Sigmoid colon (tissue), 6 donors: ENCODE measurements at regions not wholly inside any gene's neighbourhood (a gene's known extent, or its start where the extent isn't known, plus 50 kb on each side); places are given as distances from the start of the nearest gene placed in this dataset.

Experiments
- DNase-seq: peaks from one replicate; pipeline ENCODE4 v3.0.0-alpha.2; 2019
- H3K27ac ChIP-seq, 4 donors: fragments of 200-600 bp; sonication (generic); one replicate each; pipeline ENCODE4 v1.5.1; 2016 to 2019; ENCODE audit warnings: mild to moderate bottlenecking in 1 of 4
- H3K27me3 ChIP-seq, 3 donors: fragments of 200-600 bp; sonication (generic); one replicate each; pipeline ENCODE4 v1.5.1; 2019; ENCODE audit warnings: mild to moderate bottlenecking in 1 of 3
- H3K36me3 ChIP-seq, 4 donors: fragments of 200-600 bp; sonication (generic); one replicate each; pipeline ENCODE4 v1.5.1; 2016 to 2019
- H3K4me1 ChIP-seq, 4 donors: fragments of 200-600 bp; sonication (generic); one replicate each; pipeline ENCODE4 v1.5.1; 2017 to 2019
- H3K4me3 ChIP-seq, 4 donors: fragments of 200-600 bp; sonication (generic); one replicate each; pipeline ENCODE4 v1.5.1; 2017 to 2019; ENCODE audit warnings: mild to moderate bottlenecking in 2 of 4, moderate library complexity in 1 of 4
- H3K9me3 ChIP-seq, 4 donors: fragments of 200-600 bp in 3 of 4; sonication (generic) in 3 of 4; one replicate each; pipeline versions ENCODE4 v1.5.1 to v1.6.1; 2013 to 2019
- CTCF ChIP-seq, 4 experiments: fragments of 450-650 bp in 3 of 4; fragments of 200-600 bp in 1 of 4; IDR thresholded peaks; one replicate each; pipeline ENCODE4 v1.5.1; 2016 to 2019; ENCODE audit warnings: antibody characterized with exemption in 4 of 4, mild to moderate bottlenecking in 3 of 4, moderate library complexity in 2 of 4
- EP300 ChIP-seq, 4 donors: sonication (generic); formaldehyde crosslinking; IDR thresholded peaks; one replicate each; pipeline ENCODE4 v1.6.1; 2017; ENCODE audit warnings: antibody characterized with exemption in 4 of 4
- POLR2A ChIP-seq, 2 donors: fragments of 450-650 bp; IDR thresholded peaks; one replicate each; pipeline ENCODE4 v1.6.1; 2016; ENCODE audit warnings: antibody characterized with exemption in 2 of 2, mild to moderate bottlenecking in 2 of 2, moderate library complexity in 2 of 2
- POLR2AphosphoS5 ChIP-seq, 4 donors: sonication (generic); formaldehyde crosslinking; IDR thresholded peaks; one replicate each; pipeline ENCODE4 v1.6.1; 2017; ENCODE audit warnings: antibody characterized with exemption in 4 of 4
- WGBS, 2 donors: extraction: QIAGEN DNeasy Blood & Tissue Kit; methylation state at CpG; one replicate each; pipeline ENCODE4 v1.1.7; 2013; 5-methylcytosine and 5-hydroxymethylcytosine counted together
- intact Hi-C: fragments of 100-400 bp; cut with DNase I; formaldehyde crosslinking; loops from one replicate; pipeline ENCODE4 v1.15.1; 2023
- donor health status: healthy with polysubstance abuse.
- donor health status: healthy.

- Histone ChIP-seq H3K9me3 (no peaks in the 10 kb centered on the region), H3K4me3 (no peak overlapping the region), H3K27ac (no peak overlapping the region), H3K4me1 (peaks cover 0 to 5% (median 2%) of the 10 kb centered on the region in 4 donors), H3K36me3 (no peaks in the 10 kb centered on the region), H3K27me3 (no peaks in the 10 kb centered on the region)
- 11 to 19% methylated on average over 24 of the region's 24 CpGs for WGBS, 2 donors
- intact Hi-C loops: no loop called here
- TF ChIP-seq CTCF (IDR thresholded peaks at IDR 0.05) (no peak), EP300 (IDR thresholded peaks at IDR 0.05) (peak in 1 of 4 donors; percentile 30), POLR2A (IDR thresholded peaks at IDR 0.05) (no peak)
- no peak for DNase-seq
Measured at GRCh38 chr5:2334719-2335118, 416.8 kb downstream of the IRX2 start.

GRCh38 chr5:2333291-2333690 lies 418.2 kb downstream of the IRX2 start:
- Histone ChIP-seq H3K4me3 (no peak overlapping the region), H3K9me3 (no peaks in the 10 kb centered on the region), H3K27me3 (no peaks in the 10 kb centered on the region), H3K27ac (no peak overlapping the region), H3K4me1 (peaks cover 0 to 5% (median 2%) of the 10 kb centered on the region in 4 donors), H3K36me3 (no peaks in the 10 kb centered on the region)
- TF ChIP-seq POLR2AphosphoS5 (IDR thresholded peaks at IDR 0.05) (no peak), CTCF (IDR thresholded peaks at IDR 0.05) (no peak), EP300 (IDR thresholded peaks at IDR 0.05) (no peak), POLR2A (IDR thresholded peaks at IDR 0.05) (no peak)
- DNase-seq: no peak
- 84 to 85% methylated on average over 4 of the region's 4 CpGs for WGBS, 2 donors
- intact Hi-C loops: no loop called here

- no peaks in the 10 kb centered on the region for H3K9me3 ChIP-seq
- 80 to 83% methylated on average over 6 of the region's 6 CpGs for WGBS, 2 donors
- H3K4me3 ChIP-seq: no peak overlapping the region
- intact Hi-C loops: no loop called here
- no peaks in the 10 kb centered on the region for H3K36me3 ChIP-seq
- no peak for TF ChIP-seq EP300 (IDR thresholded peaks at IDR 0.05)
- no peaks in the 10 kb centered on the region for H3K27me3 ChIP-seq
- H3K27ac ChIP-seq: no peak overlapping the region
- DNase-seq: no peak
- peaks cover 0 to 5% (median 2%) of the 10 kb centered on the region in 4 donors for H3K4me1 ChIP-seq
Measured at GRCh38 chr5:2332521-2332920, 419.0 kb downstream of the IRX2 start.

- peaks cover 0 to 5% (median 2%) of the 10 kb centered on the region in 4 donors for H3K4me1 ChIP-seq
- intact Hi-C loops: no loop called here
- WGBS, 2 donors: 82 to 88% methylated on average over 13 of the region's 13 CpGs
Measured at GRCh38 chr5:2330325-2331130, 420.9 kb downstream of the IRX2 start.

GRCh38 chr5:2329741-2330140 lies 421.7 kb downstream of the IRX2 start:
- Histone ChIP-seq H3K27me3 (peaks cover 0 to 9% (median 0%) of the 10 kb centered on the region in 3 donors), H3K9me3 (no peaks in the 10 kb centered on the region), H3K27ac (no peak overlapping the region), H3K36me3 (no peaks in the 10 kb centered on the region), H3K4me3 (no peak overlapping the region), H3K4me1 (peaks cover 0 to 4% (median 2%) of the 10 kb centered on the region in 4 donors)
- intact Hi-C loops: no loop called here
- TF ChIP-seq CTCF (IDR thresholded peaks at IDR 0.05) (no peak), POLR2A (IDR thresholded peaks at IDR 0.05) (no peak), EP300 (IDR thresholded peaks at IDR 0.05) (no peak), POLR2AphosphoS5 (IDR thresholded peaks at IDR 0.05) (no peak)
- no peak for DNase-seq
- 82% methylated on average over 12 of the region's 12 CpGs for WGBS, 2 donors

More at GRCh38 chr5:2330325-2331130, 420.9 kb downstream of the IRX2 start:
- Histone ChIP-seq H3K27ac (no peak overlapping the region), H3K9me3 (no peaks in the 10 kb centered on the region), H3K4me3 (no peak overlapping the region), H3K36me3 (no peaks in the 10 kb centered on the region), H3K27me3 (peaks cover 0 to 7% (median 0%) of the 10 kb centered on the region in 3 donors)
- TF ChIP-seq EP300 (IDR thresholded peaks at IDR 0.05) (no peak), CTCF (IDR thresholded peaks at IDR 0.05) (no peak)
- DNase-seq: no peak
